Keratinocyte (primary cell): ENCODE measurements at regions not wholly inside any gene's neighbourhood (a gene's known extent, or its start where the extent isn't known, plus 50 kb on each side); places are given as distances from the start of the nearest gene placed in this dataset.

Experiments used
- EZH2 ChIP-seq: IDR thresholded peaks from one replicate; pipeline ENCODE4 v1.6.1; 2012; ENCODE audit warnings: inconsistent platforms, mild to moderate bottlenecking, low read length, moderate library complexity
- TF ChIP-seq, protein P1 (sequence below), 3 experiments: IDR thresholded peaks in 1 of 3; conservative IDR thresholded peaks in 1 of 3; optimal IDR thresholded peaks in 1 of 3; 2 replicates in 2 of 3; 3 replicates in 1 of 3; pipeline versions ENCODE3 to v1.5.1; 2011; ENCODE audit warnings: low read length in 3 of 3, mild to moderate bottlenecking in 3 of 3, moderate library complexity in 2 of 3, control low read depth in 1 of 3, inconsistent platforms in 1 of 3; ENCODE audit not compliant: insufficient read depth in 2 of 3; ENCODE audit errors: extremely low read depth in 1 of 3

GRCh38 chr22:47284360-47284759, 521.9 kb downstream of the TBC1D22A start:
- TF ChIP-seq, protein P1, sequence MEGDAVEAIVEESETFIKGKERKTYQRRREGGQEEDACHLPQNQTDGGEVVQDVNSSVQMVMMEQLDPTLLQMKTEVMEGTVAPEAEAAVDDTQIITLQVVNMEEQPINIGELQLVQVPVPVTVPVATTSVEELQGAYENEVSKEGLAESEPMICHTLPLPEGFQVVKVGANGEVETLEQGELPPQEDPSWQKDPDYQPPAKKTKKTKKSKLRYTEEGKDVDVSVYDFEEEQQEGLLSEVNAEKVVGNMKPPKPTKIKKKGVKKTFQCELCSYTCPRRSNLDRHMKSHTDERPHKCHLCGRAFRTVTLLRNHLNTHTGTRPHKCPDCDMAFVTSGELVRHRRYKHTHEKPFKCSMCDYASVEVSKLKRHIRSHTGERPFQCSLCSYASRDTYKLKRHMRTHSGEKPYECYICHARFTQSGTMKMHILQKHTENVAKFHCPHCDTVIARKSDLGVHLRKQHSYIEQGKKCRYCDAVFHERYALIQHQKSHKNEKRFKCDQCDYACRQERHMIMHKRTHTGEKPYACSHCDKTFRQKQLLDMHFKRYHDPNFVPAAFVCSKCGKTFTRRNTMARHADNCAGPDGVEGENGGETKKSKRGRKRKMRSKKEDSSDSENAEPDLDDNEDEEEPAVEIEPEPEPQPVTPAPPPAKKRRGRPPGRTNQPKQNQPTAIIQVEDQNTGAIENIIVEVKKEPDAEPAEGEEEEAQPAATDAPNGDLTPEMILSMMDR (optimal IDR thresholded peaks at IDR 0.05 in 1 of 3, IDR thresholded peaks at IDR 0.05 in 1 of 3, conservative IDR thresholded peaks at IDR 0.05 in 1 of 3; ENCODE audit: extremely low read depth in 1 of 3, insufficient read depth in 2 of 3, low read length in 3 of 3) = no peak
- no peak for TF ChIP-seq EZH2
